SIG-M5 treated with dmso at 0.1 percent for 504 hours (cell line): ENCODE measurements at regions not wholly inside any gene's neighbourhood (a gene's known extent, or its start where the extent isn't known, plus 50 kb on each side); places are given as distances from the start of the nearest gene placed in this dataset.

Experiments used
- DNase-seq: peaks from one replicate; lab custom pipeline; 2025; ENCODE audit not compliant: unreplicated experiment; lab: John Stamatoyannopoulos, UW

GRCh38 chr1:172946814-172947507 is 103.8 kb downstream of the TNFSF18 start:
- DNase-seq, result no peak

- no peak for DNase-seq
These were observed 102.3 kb downstream of the TNFSF18 start for GRCh38 chr1:172948457-172948856.

GRCh38 chr1:172949096-172949495 is 101.6 kb downstream of the TNFSF18 start:
- no peak for DNase-seq

GRCh38 chr1:172950528-172950927 is 100.2 kb downstream of the TNFSF18 start:
- no peak for DNase-seq

- no peak for DNase-seq
These were observed 98.9 kb downstream of the TNFSF18 start for GRCh38 chr1:172951730-172952365.

- no peak for DNase-seq
These were observed 98.2 kb downstream of the TNFSF18 start for GRCh38 chr1:172952516-172952915.

GRCh38 chr1:172954476-172955150 is 96.1 kb downstream of the TNFSF18 start:
- no peak for DNase-seq

GRCh38 chr1:172955161-172955815 is 95.5 kb downstream of the TNFSF18 start:
- no peak for DNase-seq

- DNase-seq, result no peak
These were observed 93.9 kb downstream of the TNFSF18 start for GRCh38 chr1:172956871-172957270.

- DNase-seq, result no peak
These were observed 93.2 kb downstream of the TNFSF18 start for GRCh38 chr1:172957491-172957890.

- no peak for DNase-seq
These were observed 91.2 kb downstream of the TNFSF18 start for GRCh38 chr1:172959571-172959970.

- DNase-seq, result no peak
These were observed 90.7 kb downstream of the TNFSF18 start for GRCh38 chr1:172960019-172960418.

- no peak for DNase-seq
These were observed 90.1 kb downstream of the TNFSF18 start for GRCh38 chr1:172960454-172961208.

- no peak for DNase-seq
These were observed 85.9 kb downstream of the TNFSF18 start for GRCh38 chr1:172964864-172965263.

GRCh38 chr1:172966844-172967540 is 83.7 kb downstream of the TNFSF18 start:
- no peak for DNase-seq

- DNase-seq, result no peak
These were observed 82.8 kb downstream of the TNFSF18 start for GRCh38 chr1:172967936-172968335.

- DNase-seq, result no peak
These were observed 81.1 kb downstream of the TNFSF18 start for GRCh38 chr1:172969611-172970010.

GRCh38 chr1:172970186-172970585 is 80.6 kb downstream of the TNFSF18 start:
- DNase-seq, result no peak

- DNase-seq, result no peak
These were observed 79.5 kb downstream of the TNFSF18 start for GRCh38 chr1:172971241-172971640.

- no peak for DNase-seq
These were observed 78.5 kb downstream of the TNFSF18 start for GRCh38 chr1:172972258-172972657.
